Endothelial cell of umbilical vein (primary cell): ENCODE measurements at regions not wholly inside any gene's neighbourhood (a gene's known extent, or its start where the extent isn't known, plus 50 kb on each side); places are given as distances from the start of the nearest gene placed in this dataset.

Experiments used
- BruUV-seq: library from RNA; stranded (reverse); fragments of 400-500 nt; replicated peaks from 2 replicates; lab custom pipeline; 2021; lab: Mats Ljungman, UMichigan
- CTCF ChIA-PET: fragments of 300-600, 350-600 bp; sonication (Branson Sonifier 250); formaldehyde crosslinking; loops from one replicate; lab custom pipeline; 2021; ENCODE audit warnings: antibody characterized with exemption, inconsistent platforms; lab: Charles Lee
- POLR2A ChIA-PET: fragments of 300-600, 350-600 bp; sonication (Branson Sonifier 250); formaldehyde crosslinking; loops from one replicate; lab custom pipeline; 2021; ENCODE audit warnings: antibody characterized with exemption, inconsistent platforms; lab: Charles Lee
- DNase-seq: peaks from one replicate; pipeline ENCODE4 v3.0.0-alpha.2; 2011; ENCODE audit warnings: low read depth, low spot score
- FAIRE-seq: peaks from 2 replicates; lab custom pipeline; 2011; peaks lifted over from hg19 to GRCh38; lab: Jason Lieb, UNC
- H2AFZ ChIP-seq: 2 replicates; pipeline ENCODE4 v1.6.0; 2012; ENCODE audit warnings: low read depth, low read length, control low read depth, inconsistent platforms
- H3K27ac ChIP-seq: 2 replicates; pipeline ENCODE4 v1.5.1; 2011; ENCODE audit warnings: low read depth, mild to moderate bottlenecking, control low read depth, low read length, moderate library complexity; ENCODE audit not compliant: insufficient read depth
- H3K27me3 ChIP-seq, 2 experiments: 2 replicates each; pipeline versions ENCODE4 v1.6.0 to v1.6.1; 2011; ENCODE audit warnings: low read length in 2 of 2, mixed read lengths in 1 of 2; ENCODE audit not compliant: control insufficient read depth in 2 of 2, insufficient read depth in 2 of 2
- H3K36me3 ChIP-seq, 2 experiments: 2 replicates in 1 of 2; 3 replicates in 1 of 2; pipeline ENCODE4 v1.5.1; 2011; ENCODE audit warnings: low read length in 2 of 2, mild to moderate bottlenecking in 1 of 2, moderate library complexity in 1 of 2; ENCODE audit not compliant: control insufficient read depth in 2 of 2, insufficient read depth in 2 of 2; ENCODE audit errors: extremely low read depth in 1 of 2
- H3K4me1 ChIP-seq: 3 replicates; pipeline ENCODE4 v1.5.1; 2011; ENCODE audit warnings: mild to moderate bottlenecking, low read length; ENCODE audit not compliant: control insufficient read depth, insufficient read depth; ENCODE audit errors: extremely low read depth
- H3K4me2 ChIP-seq: 2 replicates; pipeline ENCODE4 v1.6.1; 2011; ENCODE audit warnings: low read length, control low read depth, mixed read lengths; ENCODE audit not compliant: insufficient read depth
- H3K4me3 ChIP-seq, 3 experiments: fragments of 200-600 bp in 1 of 3; sonication (generic), shearing (Covaris generic) in 1 of 3; replicated peaks in 1 of 3; 2 replicates each; pipeline ENCODE4 v1.5.1; 2011 to 2016; ENCODE audit warnings: control low read depth in 3 of 3, low read length in 3 of 3, mild to moderate bottlenecking in 2 of 3, inconsistent platforms in 1 of 3, low read depth in 1 of 3, moderate library complexity in 1 of 3; ENCODE audit not compliant: insufficient read depth in 1 of 3
- H3K79me2 ChIP-seq: 2 replicates; pipeline ENCODE4 v1.6.0; 2012; ENCODE audit warnings: low read length, inconsistent platforms; ENCODE audit not compliant: control insufficient read depth, insufficient read depth
- H3K9ac ChIP-seq: replicated peaks from 2 replicates; pipeline ENCODE3; 2011; ENCODE audit warnings: low read length, control low read depth; ENCODE audit not compliant: insufficient read depth; ENCODE audit errors: extremely low read depth
- H3K9me1 ChIP-seq: replicated peaks from 3 replicates; pipeline ENCODE4 v1.6.0; 2011; ENCODE audit warnings: mild to moderate bottlenecking, low read length; ENCODE audit not compliant: control insufficient read depth, insufficient read depth; ENCODE audit errors: extremely low read depth
- H3K9me3 ChIP-seq: replicated peaks from 2 replicates; pipeline ENCODE4 v1.5.1; 2012; ENCODE audit warnings: low read length, inconsistent platforms; ENCODE audit not compliant: control insufficient read depth, insufficient read depth
- H4K20me1 ChIP-seq: replicated peaks from 2 replicates; pipeline ENCODE3; 2011; ENCODE audit warnings: mild to moderate bottlenecking, low read length; ENCODE audit not compliant: control insufficient read depth, insufficient read depth; ENCODE audit errors: extremely low read depth
- EZH2 ChIP-seq: IDR thresholded peaks from 2 replicates; pipeline ENCODE4 v1.6.1; 2012; ENCODE audit warnings: borderline replicate concordance, low read depth, mild to moderate bottlenecking, moderate library complexity, low read length, inconsistent platforms; ENCODE audit not compliant: severe bottlenecking
- FOS ChIP-seq: IDR thresholded peaks from 2 replicates; pipeline ENCODE4 v1.6.1; 2011; ENCODE audit warnings: mild to moderate bottlenecking, low read length, moderate library complexity, borderline replicate concordance; ENCODE audit not compliant: insufficient read depth
- GATA2 ChIP-seq: IDR thresholded peaks from 2 replicates; pipeline ENCODE4 v1.7.0; 2011; ENCODE audit warnings: low read depth, mild to moderate bottlenecking, moderate library complexity, mixed read lengths, low read length; ENCODE audit not compliant: insufficient read length, insufficient read depth
- JUN ChIP-seq: IDR thresholded peaks from 2 replicates; pipeline ENCODE4 v1.6.1; 2011; ENCODE audit warnings: borderline replicate concordance, low read depth; ENCODE audit not compliant: insufficient read length, insufficient read depth
- MAX ChIP-seq: IDR thresholded peaks from 2 replicates; pipeline ENCODE4 v1.6.1; 2011; ENCODE audit not compliant: insufficient read depth, insufficient read length
- MYC ChIP-seq: IDR thresholded peaks from one replicate; pipeline ENCODE4 v1.6.1; 2011; ENCODE audit warnings: mild to moderate bottlenecking, low read depth, low read length
- POLR2A ChIP-seq: IDR thresholded peaks from 2 replicates; pipeline ENCODE4 v1.6.1; 2012; ENCODE audit warnings: low read depth, mild to moderate bottlenecking, control low read depth, low read length
- POLR2AphosphoS5 ChIP-seq: IDR thresholded peaks from 2 replicates; pipeline ENCODE4 v1.6.1; 2012; ENCODE audit warnings: low read depth, mild to moderate bottlenecking, control low read depth, low read length, moderate library complexity; ENCODE audit not compliant: insufficient read depth
- dilution Hi-C: fragments of 300-500 bp; cut with MboI; formaldehyde crosslinking; loops from one replicate; pipeline ENCODE4 v1.15.0; 2019; ENCODE audit warnings: low sequenced_read_pairs; ENCODE audit not compliant: extremely low pct_ligation_motif_present
- intact Hi-C: fragments of 100-400 bp; cut with micrococcal nuclease; formaldehyde crosslinking; loops from one replicate; pipeline ENCODE4 v1.10.0; 2022
- TF ChIP-seq, protein P1 (sequence below), 2 donors: IDR thresholded peaks; 1 replicate in 1 of 2; 2 replicates in 1 of 2; pipeline ENCODE4 v1.5.1; 2011; ENCODE audit warnings: low read length in 2 of 2, mild to moderate bottlenecking in 2 of 2, moderate library complexity in 2 of 2, control low read depth in 1 of 2, inconsistent platforms in 1 of 2, low read depth in 1 of 2; ENCODE audit not compliant: insufficient read depth in 1 of 2; ENCODE audit errors: extremely low read depth in 1 of 2

GRCh38 chr22:49034836-49035817 lies 792.5 kb downstream of the BRD1 start:
- H3K9ac ChIP-seq = no peak overlapping the region
- no peak for FAIRE-seq
- POLR2A ChIA-PET = no interaction called here
- peaks cover 8% of the 10 kb centered on the region for H3K9me3 ChIP-seq
- no peak overlapping the region for H3K27ac ChIP-seq
- no peaks in the 10 kb centered on the region for H4K20me1 ChIP-seq
- H3K36me3 ChIP-seq = no peaks in the 10 kb centered on the region
- intact Hi-C loops = no loop called here
- CTCF ChIA-PET = no interaction called here
- H3K79me2 ChIP-seq = no peaks in the 10 kb centered on the region
- no peaks in the 10 kb centered on the region for H3K4me1 ChIP-seq
- H2AFZ ChIP-seq = no peak overlapping the region
- no TSS peak for BruUV-seq
- no peaks in the 10 kb centered on the region for H3K27me3 ChIP-seq
- no peak for DNase-seq
- TF ChIP-seq MAX (no peak), JUN (no peak), GATA2 (no peak), EZH2 (no peak), MYC (no peak), POLR2AphosphoS5 (no peak), FOS (no peak), POLR2A (no peak)
- TF ChIP-seq, protein P1, sequence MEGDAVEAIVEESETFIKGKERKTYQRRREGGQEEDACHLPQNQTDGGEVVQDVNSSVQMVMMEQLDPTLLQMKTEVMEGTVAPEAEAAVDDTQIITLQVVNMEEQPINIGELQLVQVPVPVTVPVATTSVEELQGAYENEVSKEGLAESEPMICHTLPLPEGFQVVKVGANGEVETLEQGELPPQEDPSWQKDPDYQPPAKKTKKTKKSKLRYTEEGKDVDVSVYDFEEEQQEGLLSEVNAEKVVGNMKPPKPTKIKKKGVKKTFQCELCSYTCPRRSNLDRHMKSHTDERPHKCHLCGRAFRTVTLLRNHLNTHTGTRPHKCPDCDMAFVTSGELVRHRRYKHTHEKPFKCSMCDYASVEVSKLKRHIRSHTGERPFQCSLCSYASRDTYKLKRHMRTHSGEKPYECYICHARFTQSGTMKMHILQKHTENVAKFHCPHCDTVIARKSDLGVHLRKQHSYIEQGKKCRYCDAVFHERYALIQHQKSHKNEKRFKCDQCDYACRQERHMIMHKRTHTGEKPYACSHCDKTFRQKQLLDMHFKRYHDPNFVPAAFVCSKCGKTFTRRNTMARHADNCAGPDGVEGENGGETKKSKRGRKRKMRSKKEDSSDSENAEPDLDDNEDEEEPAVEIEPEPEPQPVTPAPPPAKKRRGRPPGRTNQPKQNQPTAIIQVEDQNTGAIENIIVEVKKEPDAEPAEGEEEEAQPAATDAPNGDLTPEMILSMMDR (IDR thresholded peaks at IDR 0.05; ENCODE audit: extremely low read depth in 1 of 2, insufficient read depth in 1 of 2, low read depth in 1 of 2, low read length in 2 of 2) = no peak
- dilution Hi-C loops = no loop called here
- no peaks in the 10 kb centered on the region for H3K9me1 ChIP-seq
- H3K4me3 ChIP-seq = no peak overlapping the region
- H3K4me2 ChIP-seq = no peak overlapping the region
